ENCODE measurements at regions not wholly inside any gene's neighbourhood (a gene's known extent, or its start where the extent isn't known, plus 50 kb on each side); places are given as distances from the start of the nearest gene placed in this dataset.

DNA sequence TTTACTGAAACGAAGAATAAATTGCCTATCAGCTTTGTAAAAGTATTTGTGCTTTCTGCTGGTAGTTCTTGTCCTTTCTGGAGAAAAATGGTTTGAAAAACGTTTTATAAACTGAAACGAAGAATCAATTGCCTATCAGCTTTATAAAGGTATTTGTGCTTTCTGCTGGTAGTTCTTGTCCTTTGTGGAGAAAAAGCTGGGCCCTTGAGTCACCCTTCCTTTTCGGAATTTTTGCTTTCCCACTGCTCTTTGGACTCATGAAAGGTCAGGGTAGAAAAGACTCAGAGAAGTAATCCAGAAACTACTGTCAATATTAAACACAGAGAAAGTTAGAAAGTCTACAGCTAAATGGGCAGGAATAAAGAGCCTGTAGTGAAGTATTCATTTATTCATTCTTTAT lies 72.8 kb downstream of the EOMES start:
- Mint-ChIP-seq H3K27me3 (ENCODE audit: insufficient read depth, unreplicated experiment) (no peaks in the 10 kb centered on the region), H3K4me3 (ENCODE audit: unreplicated experiment) (no peak overlapping the region), H3K9me3 (ENCODE audit: unreplicated experiment) (no peaks in the 10 kb centered on the region), H3K36me3 (ENCODE audit: insufficient read depth, unreplicated experiment) (no peaks in the 10 kb centered on the region), H3K4me1 (ENCODE audit: insufficient read depth, unreplicated experiment) (no peaks in the 10 kb centered on the region), H3K27ac (ENCODE audit: low read depth, unreplicated experiment) (no peak overlapping the region)
- CTCF ChIA-PET, result no interaction called here
- BruUV-seq (replicated peaks), result no TSS peak
- DNase-seq (ENCODE audit: unreplicated experiment), result no peak
- POLR2A ChIA-PET, result no interaction called here
- intact Hi-C loops (cut with micrococcal nuclease), result no loop called here
- TF ChIP-seq, protein P1, sequence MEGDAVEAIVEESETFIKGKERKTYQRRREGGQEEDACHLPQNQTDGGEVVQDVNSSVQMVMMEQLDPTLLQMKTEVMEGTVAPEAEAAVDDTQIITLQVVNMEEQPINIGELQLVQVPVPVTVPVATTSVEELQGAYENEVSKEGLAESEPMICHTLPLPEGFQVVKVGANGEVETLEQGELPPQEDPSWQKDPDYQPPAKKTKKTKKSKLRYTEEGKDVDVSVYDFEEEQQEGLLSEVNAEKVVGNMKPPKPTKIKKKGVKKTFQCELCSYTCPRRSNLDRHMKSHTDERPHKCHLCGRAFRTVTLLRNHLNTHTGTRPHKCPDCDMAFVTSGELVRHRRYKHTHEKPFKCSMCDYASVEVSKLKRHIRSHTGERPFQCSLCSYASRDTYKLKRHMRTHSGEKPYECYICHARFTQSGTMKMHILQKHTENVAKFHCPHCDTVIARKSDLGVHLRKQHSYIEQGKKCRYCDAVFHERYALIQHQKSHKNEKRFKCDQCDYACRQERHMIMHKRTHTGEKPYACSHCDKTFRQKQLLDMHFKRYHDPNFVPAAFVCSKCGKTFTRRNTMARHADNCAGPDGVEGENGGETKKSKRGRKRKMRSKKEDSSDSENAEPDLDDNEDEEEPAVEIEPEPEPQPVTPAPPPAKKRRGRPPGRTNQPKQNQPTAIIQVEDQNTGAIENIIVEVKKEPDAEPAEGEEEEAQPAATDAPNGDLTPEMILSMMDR (IDR thresholded peaks at IDR 0.05; ENCODE audit: unreplicated experiment), result no peak

DNA sequence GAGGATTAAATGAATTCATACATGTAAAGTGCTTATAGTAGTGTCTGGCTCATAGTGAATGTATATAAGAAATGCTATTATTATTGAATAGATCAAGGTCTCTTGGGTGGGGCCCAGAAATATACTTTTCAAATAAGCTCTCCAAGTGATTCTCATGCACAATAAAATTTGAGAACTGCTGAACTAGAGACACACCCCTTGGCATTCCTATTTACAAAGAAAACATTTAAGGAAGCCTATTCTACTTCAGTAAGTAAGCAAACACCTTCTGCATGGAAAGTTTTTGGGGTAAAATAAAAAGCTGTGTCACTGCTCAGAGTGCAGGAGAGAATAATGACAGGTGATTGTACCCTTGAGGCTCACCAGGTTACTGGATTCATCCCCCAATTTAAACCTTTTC lies 75.2 kb downstream of the EOMES start:
- ChIA-PET POLR2A (no interaction called here), CTCF (interaction anchor here (1.0 kb wide), 1 partner anchor 13 kb away, joined by 3 read pairs; no protein-coding TSS in a partner anchor)
- no peak for DNase-seq (ENCODE audit: unreplicated experiment)
- TF ChIP-seq, protein P1 (IDR thresholded peaks at IDR 0.05; ENCODE audit: unreplicated experiment), result no peak
- H3K36me3 Mint-ChIP-seq (ENCODE audit: insufficient read depth, unreplicated experiment), result no peaks in the 10 kb centered on the region
- no peaks in the 10 kb centered on the region for H3K27me3 Mint-ChIP-seq (ENCODE audit: insufficient read depth, unreplicated experiment)
- no peak overlapping the region for H3K27ac Mint-ChIP-seq (ENCODE audit: low read depth, unreplicated experiment)
- no peaks in the 10 kb centered on the region for H3K4me1 Mint-ChIP-seq (ENCODE audit: insufficient read depth, unreplicated experiment)
- no peak overlapping the region for H3K4me3 Mint-ChIP-seq (ENCODE audit: unreplicated experiment)
- no peaks in the 10 kb centered on the region for H3K9me3 Mint-ChIP-seq (ENCODE audit: unreplicated experiment)
- intact Hi-C loops (cut with micrococcal nuclease), result no loop called here
- no TSS peak for BruUV-seq (replicated peaks)

DNA sequence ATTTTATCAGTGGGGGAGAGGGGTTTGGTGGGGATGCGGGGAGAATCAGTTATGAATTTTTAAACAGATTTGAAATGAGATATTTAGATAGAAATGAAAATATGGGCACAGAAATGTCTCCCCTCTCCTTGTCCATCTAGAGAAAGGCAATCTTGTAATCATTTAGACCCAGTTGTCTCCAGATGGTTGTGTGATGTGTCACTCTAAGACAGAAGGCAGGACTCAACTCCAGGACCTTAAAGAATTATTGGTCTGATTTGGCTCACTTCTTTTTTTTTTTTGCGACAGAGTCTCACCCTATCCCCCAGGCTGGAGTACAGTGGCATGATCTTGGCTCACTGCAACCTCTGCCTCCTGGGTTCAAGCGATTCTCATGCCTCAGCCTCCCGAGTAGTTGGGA lies 77.2 kb downstream of the EOMES start:
- POLR2A ChIA-PET, result no interaction called here
- no peaks in the 10 kb centered on the region for H3K4me1 Mint-ChIP-seq (ENCODE audit: insufficient read depth, unreplicated experiment)
- TF ChIP-seq, protein P1 (IDR thresholded peaks at IDR 0.05; ENCODE audit: unreplicated experiment), result no peak
- intact Hi-C loops (cut with micrococcal nuclease), result no loop called here
- H3K4me3 Mint-ChIP-seq (ENCODE audit: unreplicated experiment), result no peak overlapping the region
- no peaks in the 10 kb centered on the region for H3K36me3 Mint-ChIP-seq (ENCODE audit: insufficient read depth, unreplicated experiment)
- H3K27me3 Mint-ChIP-seq (ENCODE audit: insufficient read depth, unreplicated experiment), result no peaks in the 10 kb centered on the region
- BruUV-seq (replicated peaks), result no TSS peak
- no peak overlapping the region for H3K27ac Mint-ChIP-seq (ENCODE audit: low read depth, unreplicated experiment)
- no peaks in the 10 kb centered on the region for H3K9me3 Mint-ChIP-seq (ENCODE audit: unreplicated experiment)
- CTCF ChIA-PET, result interaction anchor here (0.9 kb wide), 1 partner anchor 20 kb away, joined by 3 read pairs; no protein-coding TSS in a partner anchor
- no peak for DNase-seq (ENCODE audit: unreplicated experiment)

DNA sequence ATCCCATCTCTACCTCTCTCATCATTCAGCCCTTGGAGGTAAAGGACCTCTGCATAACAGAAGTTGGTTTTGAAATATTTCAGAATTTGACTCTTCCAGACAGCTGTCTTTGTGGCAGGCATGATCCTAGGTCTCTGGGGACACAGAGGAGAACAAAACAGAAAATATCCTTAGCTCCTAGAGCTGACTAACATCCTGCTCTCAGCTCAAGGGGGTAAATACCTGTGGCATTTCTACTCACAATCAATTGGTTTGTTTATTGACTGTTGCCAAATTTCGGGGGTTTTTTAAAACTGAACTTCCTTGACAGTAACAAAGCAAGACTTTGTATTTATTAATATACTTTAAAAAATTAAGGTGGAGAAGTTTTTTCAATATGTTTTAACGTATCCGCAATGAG lies 78.8 kb downstream of the EOMES start:
- DNase-seq (ENCODE audit: unreplicated experiment), result no peak
- no peaks in the 10 kb centered on the region for H3K36me3 Mint-ChIP-seq (ENCODE audit: insufficient read depth, unreplicated experiment)
- no TSS peak for BruUV-seq (replicated peaks)
- intact Hi-C loops (cut with micrococcal nuclease), result no loop called here
- no peaks in the 10 kb centered on the region for H3K4me1 Mint-ChIP-seq (ENCODE audit: insufficient read depth, unreplicated experiment)
- no peaks in the 10 kb centered on the region for H3K9me3 Mint-ChIP-seq (ENCODE audit: unreplicated experiment)
- ChIA-PET CTCF (no interaction called here), POLR2A (interaction anchor here (0.6 kb wide), 1 partner anchor 705 kb away, joined by 3 read pairs; the partner anchor contains the start of genes AZI2 and ZCWPW2)
- TF ChIP-seq, protein P1 (IDR thresholded peaks at IDR 0.05; ENCODE audit: unreplicated experiment), result no peak
- H3K27ac Mint-ChIP-seq (ENCODE audit: low read depth, unreplicated experiment), result no peak overlapping the region
- H3K4me3 Mint-ChIP-seq (ENCODE audit: unreplicated experiment), result no peak overlapping the region
- H3K27me3 Mint-ChIP-seq (ENCODE audit: insufficient read depth, unreplicated experiment), result no peaks in the 10 kb centered on the region

All from MCF 10A (cell line).